Karpas-422 (cell line): ENCODE measurements at regions not wholly inside any gene's neighbourhood (a gene's known extent, or its start where the extent isn't known, plus 50 kb on each side); places are given as distances from the start of the nearest gene placed in this dataset.

Experiments
- DNase-seq: peaks from one replicate; pipeline ENCODE4 v3.0.0-alpha.2; 2015
- H2AFZ ChIP-seq: fragments of 200-600 bp; sonication (generic); 2 replicates; pipeline ENCODE4 v1.6.1; 2014; ENCODE audit warnings: antibody characterized with exemption, low read length, mixed read lengths
- H3K27ac ChIP-seq: fragments of 200-600 bp; sonication (generic); 2 replicates; pipeline ENCODE4 v1.5.1; 2014; ENCODE audit warnings: mild to moderate bottlenecking, low read length, moderate library complexity
- H3K27me3 ChIP-seq: fragments of 200-600 bp; sonication (generic); 2 replicates; pipeline ENCODE4 v1.6.1; 2014; ENCODE audit warnings: low read length, mixed read lengths
- H3K36me3 ChIP-seq: fragments of 200-600 bp; sonication (generic); 2 replicates; pipeline ENCODE4 v1.6.1; 2014; ENCODE audit warnings: low read length, mixed read lengths; ENCODE audit not compliant: insufficient read depth
- H3K4me1 ChIP-seq: fragments of 200-600 bp; sonication (generic); 2 replicates; pipeline ENCODE4 v1.6.1; 2014; ENCODE audit warnings: mild to moderate bottlenecking, low read length, mixed read lengths
- H3K4me2 ChIP-seq: fragments of 200-600 bp; sonication (generic); 2 replicates; pipeline ENCODE4 v1.6.1; 2014; ENCODE audit warnings: low read length, low read depth, mild to moderate bottlenecking; ENCODE audit not compliant: poor library complexity, severe bottlenecking
- H3K4me3 ChIP-seq: fragments of 200-600 bp; sonication (generic); 2 replicates; pipeline ENCODE4 v1.5.1; 2014; ENCODE audit warnings: mild to moderate bottlenecking, antibody characterized with exemption, low read length, mixed read lengths
- H3K79me2 ChIP-seq: fragments of 200-600 bp; sonication (generic); 2 replicates; pipeline ENCODE4 v1.6.1; 2014; ENCODE audit warnings: mild to moderate bottlenecking, low read length, mixed read lengths
- H3K9ac ChIP-seq: fragments of 200-600 bp; sonication (generic); 2 replicates; pipeline ENCODE4 v1.6.0; 2014; ENCODE audit warnings: low read length
- H3K9me2 ChIP-seq: fragments of 200-600 bp; sonication (generic), shearing (Covaris generic); replicated peaks from 2 replicates; pipeline ENCODE4 v1.6.0; 2014; ENCODE audit warnings: mild to moderate bottlenecking, low read length, moderate library complexity; ENCODE audit not compliant: insufficient read depth
- H3K9me3 ChIP-seq: fragments of 300-700, 200-600 bp; sonication (generic); 2 replicates; pipeline ENCODE4 v1.6.1; 2014; ENCODE audit warnings: low read length, mixed read lengths
- H4K20me1 ChIP-seq: fragments of 200-600 bp; sonication (generic); 2 replicates; pipeline ENCODE4 v1.6.1; 2014; ENCODE audit warnings: mild to moderate bottlenecking, antibody characterized with exemption, low read length, low read depth; ENCODE audit not compliant: insufficient read depth

DNA sequence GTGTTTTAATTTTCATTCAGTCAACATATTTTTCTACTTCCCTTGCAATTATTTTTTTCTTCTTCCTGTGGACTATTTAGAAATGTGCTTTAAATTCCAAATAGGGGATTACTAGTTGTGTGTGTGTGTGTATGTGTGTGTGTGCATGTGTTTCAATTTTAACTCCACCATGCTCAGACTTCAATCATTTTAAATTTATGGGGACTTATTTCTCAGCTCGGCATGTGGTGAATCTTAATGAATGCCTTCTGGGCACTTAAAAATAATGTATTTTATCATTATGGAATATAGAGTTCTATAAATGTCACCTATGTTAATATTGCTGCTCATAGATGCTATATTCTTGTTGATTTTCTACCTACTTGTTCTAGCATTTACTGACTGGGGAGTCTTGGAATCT lies 465.6 kb upstream of the PRKX start:
- Histone ChIP-seq H2AFZ (peak overlapping the region; percentile 84), H3K4me2 (peak overlapping the region; percentile 71), H3K9ac (peak overlapping the region; percentile 20), H3K79me2 (no peaks in the 10 kb centered on the region), H3K4me1 (peaks cover 78% of the 10 kb centered on the region), H3K36me3 (no peaks in the 10 kb centered on the region), H3K9me2 (no peaks in the 10 kb centered on the region), H3K27me3 (no peaks in the 10 kb centered on the region), H3K27ac (peak overlapping the region; percentile 100), H3K9me3 (no peaks in the 10 kb centered on the region), H3K4me3 (no peak overlapping the region), H4K20me1 (no peaks in the 10 kb centered on the region)
- DNase-seq, result peak; percentile 58

DNA sequence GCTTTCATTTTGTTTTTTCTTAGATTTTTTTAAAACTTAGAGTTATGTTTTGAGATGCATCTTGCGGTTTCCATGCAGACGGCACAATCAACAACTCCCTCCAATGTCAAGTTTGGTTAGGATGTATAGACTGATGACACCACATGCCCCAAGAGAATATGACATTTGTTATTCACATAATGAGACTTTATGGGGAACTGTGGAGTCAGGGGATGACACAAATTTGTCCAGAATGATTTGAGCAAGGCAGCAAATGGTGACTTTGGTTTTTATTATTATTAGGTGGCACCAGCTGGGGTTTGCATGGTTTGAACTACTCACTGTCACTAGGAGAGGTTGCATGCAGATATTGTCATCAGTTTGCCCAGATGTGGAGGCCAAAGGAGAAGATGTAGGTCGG lies 461.8 kb upstream of the PRKX start:
- H4K20me1 ChIP-seq, result no peaks in the 10 kb centered on the region
- H2AFZ ChIP-seq, result no peak overlapping the region
- H3K9me2 ChIP-seq, result no peaks in the 10 kb centered on the region
- H3K27ac ChIP-seq, result peak overlapping the region; percentile 100
- H3K36me3 ChIP-seq, result peaks cover 15% of the 10 kb centered on the region; the same call in 1 of the 2 replicates
- peak; percentile 92 for DNase-seq
- H3K4me2 ChIP-seq, result peak overlapping the region; percentile 71
- peak overlapping the region; percentile 38 for H3K4me3 ChIP-seq
- no peaks in the 10 kb centered on the region for H3K27me3 ChIP-seq
- H3K9me3 ChIP-seq, result peaks cover 13% of the 10 kb centered on the region; the same call in 1 of the 2 replicates
- peaks cover 81% of the 10 kb centered on the region for H3K4me1 ChIP-seq
- peak overlapping the region; percentile 42 for H3K9ac ChIP-seq
- H3K79me2 ChIP-seq, result no peaks in the 10 kb centered on the region

DNA sequence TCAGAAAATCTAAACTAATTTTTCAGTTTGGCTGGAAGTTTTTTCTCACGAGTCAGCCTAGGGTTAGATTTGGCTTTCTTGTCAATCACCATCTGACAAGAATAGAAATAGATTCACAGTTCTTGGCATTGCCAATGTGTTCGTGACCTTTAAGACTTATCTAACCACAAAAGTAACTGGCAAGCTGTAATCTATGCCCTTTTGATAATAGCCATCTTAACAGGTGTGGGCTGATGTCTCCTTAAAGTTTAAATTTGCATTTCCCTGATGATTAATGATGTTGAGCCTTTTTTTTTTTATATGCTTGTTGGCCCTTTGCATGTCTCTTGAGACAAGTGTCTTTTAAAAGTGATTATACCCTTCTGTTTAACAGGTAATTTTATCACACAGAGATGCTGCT lies 460.3 kb upstream of the PRKX start:
- H3K9me2 ChIP-seq, result no peaks in the 10 kb centered on the region
- H3K9ac ChIP-seq, result peak overlapping the region; percentile 66
- H3K36me3 ChIP-seq, result peaks cover 15% of the 10 kb centered on the region; the same call in 1 of the 2 replicates
- peaks cover 13% of the 10 kb centered on the region; the same call in 1 of the 2 replicates for H3K9me3 ChIP-seq
- no peaks in the 10 kb centered on the region for H3K79me2 ChIP-seq
- no peak overlapping the region for H2AFZ ChIP-seq
- peak overlapping the region; percentile 100 for H3K27ac ChIP-seq
- peak; percentile 95 for DNase-seq
- no peaks in the 10 kb centered on the region for H4K20me1 ChIP-seq
- H3K4me1 ChIP-seq, result peaks cover 81% of the 10 kb centered on the region
- H3K27me3 ChIP-seq, result no peaks in the 10 kb centered on the region
- peak overlapping the region; percentile 43 for H3K4me3 ChIP-seq
- peak overlapping the region; percentile 69 for H3K4me2 ChIP-seq

GRCh38 chrX:4151798-4152197 lies 438.3 kb upstream of the PRKX start:
- DNase-seq, result no peak
- peaks cover 4% of the 10 kb centered on the region; the same call in 1 of the 2 replicates for H3K27me3 ChIP-seq
- no peaks in the 10 kb centered on the region for H3K9me2 ChIP-seq
- H3K36me3 ChIP-seq, result no peaks in the 10 kb centered on the region
- no peak overlapping the region for H3K9ac ChIP-seq
- H3K4me3 ChIP-seq, result no peak overlapping the region
- H3K27ac ChIP-seq, result no peak overlapping the region
- no peak overlapping the region for H3K4me2 ChIP-seq
- H3K79me2 ChIP-seq, result no peaks in the 10 kb centered on the region
- peaks cover 12% of the 10 kb centered on the region for H3K4me1 ChIP-seq
- H4K20me1 ChIP-seq, result no peaks in the 10 kb centered on the region
- H3K9me3 ChIP-seq, result no peaks in the 10 kb centered on the region
- no peak overlapping the region for H2AFZ ChIP-seq

DNA sequence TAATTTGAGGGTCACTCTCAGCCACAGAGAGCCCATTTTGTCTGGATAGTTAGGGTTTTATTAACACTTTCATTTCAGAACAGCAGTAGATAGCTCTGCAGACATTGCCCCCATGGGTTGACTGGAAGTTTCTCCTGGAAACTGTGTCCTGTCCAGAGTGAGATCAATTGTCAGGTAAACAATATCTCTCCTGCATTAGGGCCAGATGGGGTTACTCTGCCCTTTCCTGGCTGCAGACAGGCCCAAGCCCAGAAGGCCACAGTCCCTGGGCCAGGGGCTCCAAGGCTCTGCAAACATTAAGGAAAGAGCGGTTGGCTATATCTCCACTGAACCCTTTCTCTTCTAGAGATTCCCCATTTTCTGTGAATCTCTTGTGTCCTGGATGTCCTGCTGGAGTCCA lies 436.8 kb upstream of the PRKX start:
- H3K36me3 ChIP-seq, result no peaks in the 10 kb centered on the region
- DNase-seq, result no peak
- H3K4me1 ChIP-seq, result peaks cover 14% of the 10 kb centered on the region
- no peak overlapping the region for H3K9ac ChIP-seq
- no peak overlapping the region for H3K4me2 ChIP-seq
- no peaks in the 10 kb centered on the region for H4K20me1 ChIP-seq
- no peaks in the 10 kb centered on the region for H3K9me3 ChIP-seq
- H3K9me2 ChIP-seq, result no peaks in the 10 kb centered on the region
- peak overlapping the region; percentile 32; the same call in 1 of the 2 replicates for H2AFZ ChIP-seq
- H3K79me2 ChIP-seq, result no peaks in the 10 kb centered on the region
- no peak overlapping the region for H3K4me3 ChIP-seq
- H3K27me3 ChIP-seq, result peaks cover 4% of the 10 kb centered on the region; the same call in 1 of the 2 replicates
- no peak overlapping the region for H3K27ac ChIP-seq

- Histone ChIP-seq H3K4me2 (no peak overlapping the region), H4K20me1 (no peaks in the 10 kb centered on the region), H3K9ac (no peak overlapping the region), H3K27me3 (peaks cover 6% of the 10 kb centered on the region; the same call in 1 of the 2 replicates), H3K36me3 (no peaks in the 10 kb centered on the region), H3K9me2 (no peaks in the 10 kb centered on the region), H3K4me1 (no peaks in the 10 kb centered on the region), H3K27ac (no peak overlapping the region), H2AFZ (no peak overlapping the region), H3K9me3 (no peaks in the 10 kb centered on the region), H3K4me3 (no peak overlapping the region), H3K79me2 (no peaks in the 10 kb centered on the region)
- DNase-seq, result no peak
These were observed 416.2 kb upstream of the PRKX start for GRCh38 chrX:4129626-4130025.

- H3K36me3 ChIP-seq, result no peaks in the 10 kb centered on the region
- H3K9ac ChIP-seq, result no peak overlapping the region
- no peaks in the 10 kb centered on the region for H3K79me2 ChIP-seq
- H2AFZ ChIP-seq, result no peak overlapping the region
- H3K9me3 ChIP-seq, result no peaks in the 10 kb centered on the region
- no peaks in the 10 kb centered on the region for H3K27me3 ChIP-seq
- H3K9me2 ChIP-seq, result no peaks in the 10 kb centered on the region
- H3K4me3 ChIP-seq, result no peak overlapping the region
- H3K4me1 ChIP-seq, result no peaks in the 10 kb centered on the region
- no peak overlapping the region for H3K27ac ChIP-seq
- no peaks in the 10 kb centered on the region for H4K20me1 ChIP-seq
- DNase-seq, result no peak
- H3K4me2 ChIP-seq, result no peak overlapping the region
These were observed 405.4 kb upstream of the PRKX start for GRCh38 chrX:4118666-4119530.

DNA sequence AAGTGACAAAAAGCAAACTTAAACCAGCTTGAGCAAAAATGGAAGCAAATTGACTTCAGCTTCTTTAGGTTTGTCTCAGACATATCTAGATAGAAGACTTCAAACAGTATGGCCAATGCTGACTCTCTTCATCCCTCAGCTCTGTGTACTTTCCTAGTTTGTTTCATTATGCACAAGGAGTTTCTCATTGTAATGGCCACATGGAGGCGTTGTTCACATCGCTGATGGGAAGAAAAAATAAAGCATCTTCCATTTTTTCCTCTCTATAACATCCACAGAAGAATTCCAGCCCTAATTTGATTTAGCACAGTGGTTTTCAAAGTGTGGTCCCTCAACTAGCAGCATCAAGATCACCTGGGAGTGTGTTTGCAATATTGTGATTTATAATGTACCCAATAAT lies 397.5 kb upstream of the PRKX start:
- H3K9me3 ChIP-seq, result no peaks in the 10 kb centered on the region
- no peak overlapping the region for H3K4me3 ChIP-seq
- no peaks in the 10 kb centered on the region for H4K20me1 ChIP-seq
- H3K27me3 ChIP-seq, result no peaks in the 10 kb centered on the region
- H3K36me3 ChIP-seq, result no peaks in the 10 kb centered on the region; the same call in 1 of the 2 replicates
- no peak overlapping the region for H3K9ac ChIP-seq
- no peak overlapping the region for H3K27ac ChIP-seq
- H3K79me2 ChIP-seq, result no peaks in the 10 kb centered on the region
- H3K4me2 ChIP-seq, result peak overlapping the region; percentile 23
- H3K4me1 ChIP-seq, result peaks cover 28% of the 10 kb centered on the region
- peak overlapping the region; percentile 49 for H2AFZ ChIP-seq
- H3K9me2 ChIP-seq, result no peaks in the 10 kb centered on the region
- peak; percentile 70 for DNase-seq
